ENCODE measurements at regions not wholly inside any gene's neighbourhood (a gene's known extent, or its start where the extent isn't known, plus 50 kb on each side); places are given as distances from the start of the nearest gene placed in this dataset.

- no peak overlapping the region for H3K4me3 Mint-ChIP-seq (ENCODE audit: unreplicated experiment)
- no peaks in the 10 kb centered on the region for H3K36me3 Mint-ChIP-seq (ENCODE audit: low read depth, unreplicated experiment)
- DNase-seq (ENCODE audit: low spot score): no peak
- no peak for TF ChIP-seq CTCF (IDR thresholded peaks at IDR 0.05; ENCODE audit: unreplicated experiment)
- H3K9me3 Mint-ChIP-seq (ENCODE audit: unreplicated experiment): no peaks in the 10 kb centered on the region
- H3K27ac Mint-ChIP-seq (ENCODE audit: unreplicated experiment): no peak overlapping the region
- no peaks in the 10 kb centered on the region for H3K27me3 Mint-ChIP-seq (ENCODE audit: unreplicated experiment)
- H3K4me1 Mint-ChIP-seq (ENCODE audit: unreplicated experiment): no peaks in the 10 kb centered on the region
These were observed 2043.5 kb upstream of the AGA start for GRCh38 chr4:179485781-179486180.

GRCh38 chr4:179486570-179487335 is 2044.5 kb upstream of the AGA start:
- no peaks in the 10 kb centered on the region for H3K36me3 Mint-ChIP-seq (ENCODE audit: low read depth, unreplicated experiment)
- TF ChIP-seq CTCF (IDR thresholded peaks at IDR 0.05; ENCODE audit: unreplicated experiment): no peak
- H3K9me3 Mint-ChIP-seq (ENCODE audit: unreplicated experiment): no peaks in the 10 kb centered on the region
- no peaks in the 10 kb centered on the region for H3K27me3 Mint-ChIP-seq (ENCODE audit: unreplicated experiment)
- H3K4me1 Mint-ChIP-seq (ENCODE audit: unreplicated experiment): no peaks in the 10 kb centered on the region
- DNase-seq (ENCODE audit: low spot score): no peak
- H3K4me3 Mint-ChIP-seq (ENCODE audit: unreplicated experiment): no peak overlapping the region
- no peak overlapping the region for H3K27ac Mint-ChIP-seq (ENCODE audit: unreplicated experiment)

GRCh38 chr4:179492260-179493080 is 2050.2 kb upstream of the AGA start:
- Mint-ChIP-seq H3K36me3 (ENCODE audit: low read depth, unreplicated experiment) (no peaks in the 10 kb centered on the region), H3K27me3 (ENCODE audit: unreplicated experiment) (no peaks in the 10 kb centered on the region), H3K9me3 (ENCODE audit: unreplicated experiment) (no peaks in the 10 kb centered on the region), H3K4me3 (ENCODE audit: unreplicated experiment) (no peak overlapping the region), H3K27ac (ENCODE audit: unreplicated experiment) (no peak overlapping the region), H3K4me1 (ENCODE audit: unreplicated experiment) (no peaks in the 10 kb centered on the region)
- no peak for TF ChIP-seq CTCF (IDR thresholded peaks at IDR 0.05; ENCODE audit: unreplicated experiment)
- no peak for DNase-seq (ENCODE audit: low spot score)

GRCh38 chr4:179503976-179504375 is 2061.7 kb upstream of the AGA start:
- H3K27ac Mint-ChIP-seq (ENCODE audit: unreplicated experiment): no peak overlapping the region
- H3K36me3 Mint-ChIP-seq (ENCODE audit: low read depth, unreplicated experiment): no peaks in the 10 kb centered on the region
- TF ChIP-seq CTCF (IDR thresholded peaks at IDR 0.05; ENCODE audit: unreplicated experiment): no peak
- no peak for DNase-seq (ENCODE audit: low spot score)
- H3K9me3 Mint-ChIP-seq (ENCODE audit: unreplicated experiment): no peaks in the 10 kb centered on the region
- H3K4me1 Mint-ChIP-seq (ENCODE audit: unreplicated experiment): no peaks in the 10 kb centered on the region
- H3K4me3 Mint-ChIP-seq (ENCODE audit: unreplicated experiment): no peak overlapping the region
- peaks cover 3% of the 10 kb centered on the region for H3K27me3 Mint-ChIP-seq (ENCODE audit: unreplicated experiment)

GRCh38 chr4:179509489-179509888 is 2067.3 kb upstream of the AGA start:
- DNase-seq (ENCODE audit: low spot score): no peak
- Mint-ChIP-seq H3K27ac (ENCODE audit: unreplicated experiment) (no peak overlapping the region), H3K27me3 (ENCODE audit: unreplicated experiment) (peaks cover 3% of the 10 kb centered on the region), H3K4me1 (ENCODE audit: unreplicated experiment) (no peaks in the 10 kb centered on the region), H3K9me3 (ENCODE audit: unreplicated experiment) (no peaks in the 10 kb centered on the region), H3K36me3 (ENCODE audit: low read depth, unreplicated experiment) (no peaks in the 10 kb centered on the region), H3K4me3 (ENCODE audit: unreplicated experiment) (no peak overlapping the region)
- TF ChIP-seq CTCF (IDR thresholded peaks at IDR 0.05; ENCODE audit: unreplicated experiment): no peak

Data from endothelial cell (in vitro differentiated cells).